SK-N-DZ (cell line): ENCODE measurements at regions not wholly inside any gene's neighbourhood (a gene's known extent, or its start where the extent isn't known, plus 50 kb on each side); places are given as distances from the start of the nearest gene placed in this dataset.
A peak's percentile ranks its signal among the peaks of the same experiment; 100 is the strongest.

Experiments
- DNase-seq: peaks from one replicate; pipeline ENCODE4 v3.0.0-alpha.2; 2015; ENCODE audit warnings: low spot score

- DNase-seq, result peak; percentile 59
Measured at GRCh38 chr5:164581889-164582288, 1076.5 kb downstream of the MAT2B start.

GRCh38 chr5:164593982-164594381, 1088.6 kb downstream of the MAT2B start:
- no peak for DNase-seq

DNA sequence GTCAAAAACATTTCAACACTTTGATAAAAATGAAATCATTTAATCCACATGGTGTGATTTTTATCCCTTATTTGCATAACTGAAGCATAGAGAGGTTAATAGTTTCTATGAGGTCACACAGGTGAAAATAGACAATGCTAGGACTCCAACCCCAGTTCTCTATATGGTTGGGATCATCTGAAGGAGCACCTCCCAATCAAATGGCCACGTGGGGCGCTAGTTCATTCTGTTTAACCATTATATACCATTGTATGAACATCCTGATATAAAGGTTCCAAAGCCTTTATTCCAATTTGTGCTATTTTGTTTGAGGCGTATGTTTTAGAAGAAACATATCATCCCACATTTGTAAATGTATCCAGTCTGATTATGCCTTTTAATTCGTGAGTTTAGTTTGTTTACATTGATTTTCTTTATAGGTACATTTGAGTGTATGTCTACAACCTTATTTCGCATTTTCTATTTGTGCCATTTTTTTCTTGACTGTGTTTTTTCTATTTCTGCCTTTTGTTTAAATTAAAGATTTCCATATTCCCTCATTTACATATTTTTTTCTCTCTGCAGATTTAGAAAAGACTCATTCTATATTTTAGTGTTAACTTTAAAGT, 1092.0 kb downstream of the MAT2B start:
- no peak for DNase-seq

DNA sequence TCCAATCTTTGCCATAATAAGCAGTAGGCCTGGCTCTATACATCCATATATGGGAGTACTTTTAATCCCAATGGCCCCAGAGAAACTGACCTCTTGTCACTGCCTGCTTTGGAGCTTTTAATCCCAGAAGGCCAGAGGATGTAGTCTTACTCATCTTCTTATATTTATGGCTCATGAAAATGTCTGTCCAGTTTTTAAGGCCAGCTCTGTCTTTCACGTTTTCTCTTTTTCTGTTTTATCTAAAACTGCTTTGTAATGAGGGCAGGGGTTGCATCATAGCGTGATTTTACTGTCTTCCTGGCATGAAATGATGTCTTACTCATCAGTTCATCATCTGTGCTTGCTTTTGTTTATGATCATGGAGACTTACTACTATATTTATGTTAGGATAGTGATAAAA, 1094.9 kb downstream of the MAT2B start:
- DNase-seq, result no peak

DNA sequence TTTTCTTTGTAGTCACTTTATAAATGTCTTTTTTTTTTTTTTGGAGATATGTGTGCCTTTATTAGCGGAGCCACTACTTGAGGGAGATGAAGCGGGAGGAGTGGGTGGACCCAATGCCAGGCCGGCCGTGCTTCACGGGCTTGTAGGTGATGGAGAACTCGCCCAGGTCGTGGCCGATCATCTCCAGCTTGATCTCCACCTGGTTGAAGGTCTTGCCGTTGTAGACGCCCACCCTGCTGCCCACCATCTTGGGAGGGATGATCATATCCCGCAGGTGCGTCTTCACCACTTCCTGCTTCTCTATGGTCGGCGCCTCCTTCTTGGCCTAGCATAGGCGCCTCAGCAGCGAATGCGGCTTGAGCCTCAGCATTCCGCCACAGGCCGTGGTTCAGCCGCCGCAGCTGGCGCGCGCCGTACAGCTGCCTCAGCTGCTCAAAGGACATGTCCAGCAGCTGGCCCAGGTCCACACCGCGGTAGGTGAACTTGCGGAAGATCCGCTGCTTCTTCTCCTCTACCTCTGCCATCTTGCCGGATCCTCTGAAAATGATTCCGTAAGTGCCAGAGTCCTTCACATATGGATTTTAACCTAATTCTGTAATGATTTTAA, 1095.6 kb downstream of the MAT2B start:
- no peak for DNase-seq

DNA sequence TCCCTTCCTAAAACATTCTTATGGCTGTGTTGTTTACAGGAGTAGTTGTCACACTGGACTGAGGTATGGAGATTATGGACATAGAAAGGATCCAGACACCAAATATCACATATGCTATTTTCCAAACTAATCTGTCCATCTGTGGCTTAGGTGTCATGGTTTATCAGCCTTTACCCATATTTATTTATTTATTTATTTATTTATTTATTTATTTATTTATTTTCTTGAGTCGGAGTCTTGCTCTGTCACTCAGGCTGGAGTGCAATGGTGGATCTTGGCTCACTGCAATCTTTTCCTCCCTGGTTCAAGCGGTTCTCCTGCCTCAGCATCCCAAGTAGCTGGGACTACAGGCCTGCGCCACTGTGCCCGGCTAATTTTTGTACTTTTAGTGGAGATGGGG, 1103.1 kb downstream of the MAT2B start:
- no peak for DNase-seq

GRCh38 chr5:164610374-164610773, 1105.0 kb downstream of the MAT2B start:
- DNase-seq, result no peak

DNA sequence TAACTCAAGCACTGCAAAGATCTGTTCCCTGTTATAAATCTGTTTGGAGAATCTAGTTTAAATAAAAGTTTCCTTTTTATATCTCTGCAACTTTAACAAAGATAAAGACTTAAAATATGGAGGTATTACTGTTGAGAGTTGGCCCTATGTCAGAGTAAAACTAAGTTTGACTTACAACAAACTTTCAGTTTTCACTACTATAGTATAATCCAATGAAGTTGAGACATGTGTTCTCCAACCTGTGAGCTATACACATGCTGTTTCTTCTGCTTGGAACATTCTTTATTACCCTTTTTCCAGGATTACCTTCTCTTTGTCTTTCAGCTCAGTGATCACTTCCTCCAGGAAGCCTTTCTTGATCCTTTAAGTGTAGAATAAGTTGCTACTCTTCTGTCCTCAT, 1109.3 kb downstream of the MAT2B start:
- no peak for DNase-seq

GRCh38 chr5:164617290-164617689, 1111.9 kb downstream of the MAT2B start:
- DNase-seq, result peak; percentile 62

- DNase-seq, result no peak
Measured at GRCh38 chr5:164627021-164627420, 1121.6 kb downstream of the MAT2B start.

- DNase-seq, result peak; percentile 73
Measured at GRCh38 chr5:164636456-164636855, 1131.0 kb downstream of the MAT2B start.

DNA sequence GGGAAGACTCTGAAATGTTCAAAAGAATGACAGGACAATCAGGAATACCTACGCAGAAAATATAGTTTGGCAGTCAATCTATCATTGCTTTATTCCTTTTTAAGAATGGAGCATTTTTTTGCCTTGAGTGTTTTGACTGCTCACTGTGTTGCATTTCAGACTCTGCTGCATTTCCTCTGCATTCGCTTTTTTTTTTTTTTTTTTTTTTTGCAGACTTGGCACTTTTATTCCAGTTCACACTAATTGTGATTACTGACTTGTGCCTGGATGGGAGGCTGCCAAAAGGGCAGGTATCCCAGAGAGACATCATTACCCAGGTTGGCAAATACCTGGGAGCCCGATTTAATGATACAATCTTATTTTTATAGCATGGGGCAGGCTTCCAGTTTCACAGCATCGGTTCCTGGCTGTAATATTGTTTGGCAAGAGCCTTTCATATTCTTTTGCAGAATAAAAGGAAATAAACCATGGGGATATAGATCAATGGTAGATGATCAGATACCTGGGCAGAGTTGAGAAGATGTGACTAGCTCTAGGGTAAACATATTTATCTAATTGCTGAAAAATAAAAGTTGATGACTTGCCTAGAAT, 1132.6 kb downstream of the MAT2B start:
- no peak for DNase-seq

GRCh38 chr5:164649266-164649665, 1143.8 kb downstream of the MAT2B start:
- DNase-seq, result peak; percentile 64

- DNase-seq, result no peak
Measured at GRCh38 chr5:164650427-164650826, 1145.0 kb downstream of the MAT2B start.

DNA sequence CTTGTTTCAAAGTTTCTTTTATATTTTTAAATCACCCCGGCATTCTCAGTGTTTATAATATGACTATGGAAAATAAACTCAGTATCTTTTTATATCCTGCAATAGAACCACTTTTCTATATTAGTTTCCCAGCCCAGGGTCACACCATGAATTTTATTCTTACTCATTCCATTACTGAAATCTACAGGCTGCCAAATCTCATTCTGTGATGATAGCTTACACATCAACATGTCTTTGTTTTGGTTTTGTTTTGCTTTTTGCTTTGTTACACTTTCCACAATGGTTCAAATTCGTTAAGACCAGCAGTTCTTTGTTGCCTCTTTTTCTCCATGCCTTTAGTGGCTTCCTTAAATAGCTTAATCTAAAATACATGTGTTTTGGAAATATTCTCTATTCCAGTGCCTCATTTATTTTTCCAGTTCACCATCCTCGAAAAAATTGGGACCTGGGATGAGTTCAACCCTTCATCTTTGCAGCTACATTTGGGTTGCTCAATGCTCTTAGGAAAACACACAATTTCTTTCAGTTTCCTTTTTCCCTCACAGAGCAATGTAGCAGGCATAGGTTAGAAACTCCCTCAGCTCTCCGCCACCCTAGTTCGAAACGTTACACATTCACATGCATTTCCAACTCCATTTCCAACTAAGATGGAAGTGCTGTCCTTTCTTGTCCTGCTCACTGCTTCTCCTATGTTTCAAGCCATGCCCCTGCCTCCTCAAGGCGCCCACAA, 1146.3 kb downstream of the MAT2B start:
- DNase-seq, result no peak

GRCh38 chr5:164652276-164652660, 1146.8 kb downstream of the MAT2B start:
- DNase-seq, result no peak

GRCh38 chr5:164663198-164663989, 1158.0 kb downstream of the MAT2B start:
- DNase-seq, result no peak

DNA sequence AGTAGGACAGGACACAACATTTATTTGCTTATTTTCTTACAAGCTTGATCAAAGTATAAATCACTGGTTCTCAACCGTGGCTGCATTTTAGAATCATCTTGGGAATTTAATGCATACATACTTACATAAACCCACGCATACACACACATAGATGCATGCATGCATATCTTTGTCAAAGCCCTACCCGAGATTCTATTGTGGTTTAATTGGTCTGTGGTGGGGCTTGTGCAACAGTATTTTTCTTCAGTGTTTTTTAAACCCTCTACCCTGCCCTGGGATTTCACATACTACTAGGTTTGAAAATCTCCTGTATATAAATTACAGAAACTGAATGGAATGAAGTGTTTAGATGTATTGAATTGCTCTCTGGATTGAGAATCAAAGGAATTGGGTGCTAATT, 1166.2 kb downstream of the MAT2B start:
- DNase-seq, result no peak

GRCh38 chr5:164672205-164672604, 1166.8 kb downstream of the MAT2B start:
- peak; percentile 82 for DNase-seq

- peak; percentile 86 for DNase-seq
Measured at GRCh38 chr5:164672931-164673694, 1167.7 kb downstream of the MAT2B start.

- no peak for DNase-seq
Measured at GRCh38 chr5:164679461-164679860, 1174.0 kb downstream of the MAT2B start.
